GM12878 (cell line): ENCODE measurements at regions not wholly inside any gene's neighbourhood (a gene's known extent, or its start where the extent isn't known, plus 50 kb on each side); places are given as distances from the start of the nearest gene placed in this dataset.

Experiments
- ATAC-seq: fragments of 200-7000 bp; cut with Tn5 transposase; 3 replicates; pipeline ENCODE4 v1.9.1; 2020; ENCODE audit warnings: mild to moderate bottlenecking, moderate library complexity
- BruUV-seq: library from RNA; stranded (reverse); fragments of 400-500 nt; replicated peaks from 2 replicates; lab custom pipeline; 2021; lab: Mats Ljungman, UMichigan
- CTCF ChIA-PET: fragments of 300-600 bp; sonication (Branson Sonifier 250); formaldehyde crosslinking; extraction: SDS; loops from one replicate; lab custom pipeline; 2021; ENCODE audit warnings: inconsistent platforms; lab: Yijun Ruan, JAX
- POLR2A ChIA-PET: fragments of 350-600 bp; formaldehyde crosslinking; extraction: SDS; loops from one replicate; lab custom pipeline; 2021; ENCODE audit warnings: inconsistent platforms; lab: Charles Lee
- RAD21 ChIA-PET: fragments of 300-600 bp; sonication (Branson Sonifier 250); formaldehyde crosslinking; loops from one replicate; lab custom pipeline; 2023; ENCODE audit warnings: antibody characterized with exemption; ENCODE audit not compliant: unreplicated experiment; lab: Charles Lee
- SMC1A ChIA-PET: fragments of 300-600 bp; sonication (Branson Sonifier 250); formaldehyde crosslinking; loops from one replicate; lab custom pipeline; 2023; ENCODE audit not compliant: unreplicated experiment, uncharacterized antibody; lab: Charles Lee
- DNase-seq: peaks from one replicate; pipeline ENCODE4 v3.0.0-alpha.2; 2011; ENCODE audit warnings: low read depth, low spot score
- FAIRE-seq: peaks from 3 replicates; lab custom pipeline; 2011; peaks lifted over from hg19 to GRCh38; lab: Jason Lieb, UNC
- H2AFZ ChIP-seq: 2 replicates; pipeline ENCODE4 v1.6.0; 2011; ENCODE audit warnings: low read depth, low read length, control low read depth; ENCODE audit not compliant: control insufficient read depth
- H3K27ac ChIP-seq: 2 replicates; pipeline ENCODE4 v1.5.1; 2011; ENCODE audit warnings: control low read depth; ENCODE audit not compliant: control insufficient read depth, insufficient read depth
- H3K27me3 ChIP-seq, 2 experiments: replicated peaks in 1 of 2; 2 replicates each; pipeline versions ENCODE4 v1.6.0 to v1.6.1; 2011; ENCODE audit warnings: low read length in 1 of 2; ENCODE audit not compliant: control insufficient read depth in 2 of 2, insufficient read depth in 2 of 2
- H3K36me3 ChIP-seq, 2 experiments: 2 replicates each; pipeline ENCODE4 v1.5.1; 2011; ENCODE audit warnings: low read length in 1 of 2; ENCODE audit not compliant: control insufficient read depth in 2 of 2, insufficient read depth in 2 of 2
- H3K4me1 ChIP-seq: 2 replicates; pipeline ENCODE4 v1.6.1; 2011; ENCODE audit warnings: mild to moderate bottlenecking, low read length, moderate library complexity, mixed read lengths; ENCODE audit not compliant: control insufficient read depth, insufficient read depth
- H3K4me2 ChIP-seq: 2 replicates; pipeline ENCODE4 v1.6.0; 2011; ENCODE audit warnings: control low read depth; ENCODE audit not compliant: control insufficient read depth, insufficient read depth
- H3K4me3 ChIP-seq: fragments of 200-600 bp; sonication (generic); 2 replicates; pipeline ENCODE4 v1.5.1; 2016
- H3K79me2 ChIP-seq: 2 replicates; pipeline ENCODE4 v1.6.0; 2011; ENCODE audit warnings: low read length; ENCODE audit not compliant: control insufficient read depth, insufficient read depth
- H3K9ac ChIP-seq: 2 replicates; pipeline ENCODE4 v1.8.0; 2011; ENCODE audit warnings: low read length, control low read depth, mixed read lengths; ENCODE audit not compliant: control insufficient read depth, insufficient read depth
- H3K9me3 ChIP-seq: replicated peaks from 3 replicates; pipeline ENCODE4 v1.5.1; 2011; ENCODE audit warnings: mild to moderate bottlenecking, low read length; ENCODE audit not compliant: control insufficient read depth, insufficient read depth
- H4K20me1 ChIP-seq: 2 replicates; pipeline ENCODE4 v1.6.0; 2011; ENCODE audit not compliant: control insufficient read depth, insufficient read depth
- FOS ChIP-seq: IDR thresholded peaks from 3 replicates; pipeline ENCODE4 v1.6.1; 2011; ENCODE audit warnings: borderline replicate concordance; ENCODE audit not compliant: insufficient read length; ENCODE audit errors: extremely low read depth
- HDAC6 ChIP-seq: fragments of 200-600 bp; sonication (generic); IDR thresholded peaks from one replicate; pipeline ENCODE4 v1.8.0; 2017; ENCODE audit warnings: antibody characterized with exemption; ENCODE audit not compliant: unreplicated experiment
- IKZF2 ChIP-seq, 2 experiments: fragments of 450-650 bp; IDR thresholded peaks; 2 replicates each; pipeline ENCODE4 v1.6.1; 2017; ENCODE audit warnings: mild to moderate bottlenecking in 2 of 2, moderate library complexity in 2 of 2
- KDM1A ChIP-seq: fragments of 200-600 bp; sonication (generic); IDR thresholded peaks from 2 replicates; pipeline ENCODE4 v1.6.1; 2016; ENCODE audit warnings: borderline replicate concordance
- POLR2A ChIP-seq: IDR thresholded peaks from 2 replicates; pipeline ENCODE4 v1.6.1; 2011; ENCODE audit warnings: low read depth, mild to moderate bottlenecking, low read length
- POLR2AphosphoS2 ChIP-seq: IDR thresholded peaks from 2 replicates; pipeline ENCODE4 v1.6.1; 2011; ENCODE audit warnings: low read depth, mild to moderate bottlenecking, low read length, improper control_type of control experiment, moderate library complexity
- RB1 ChIP-seq: fragments of 450-650 bp; formaldehyde crosslinking; IDR thresholded peaks from 2 replicates; pipeline ENCODE4 v1.6.1; 2017; ENCODE audit warnings: mild to moderate bottlenecking, borderline replicate concordance
- RBBP5 ChIP-seq: fragments of 200-600 bp; sonication (generic); conservative IDR thresholded peaks from 2 replicates; pipeline ENCODE4 v1.6.1; 2016
- SP1 ChIP-seq: IDR thresholded peaks from one replicate; pipeline ENCODE4 v1.6.1; 2011; ENCODE audit warnings: low read depth, low read length
- YBX1 ChIP-seq: fragments of 450-650 bp; IDR thresholded peaks from 2 replicates; pipeline ENCODE4 v1.6.1; 2016; ENCODE audit warnings: antibody characterized with exemption
- WGBS: methylation state at CpG from one replicate; pipeline ENCODE4 v1.1.6; 2016; ENCODE audit warnings: low lambda C conversion rate; ENCODE audit not compliant: insufficient replicate concordance, insufficient coverage; ENCODE audit errors: missing lambda C conversion rate; 5-methylcytosine and 5-hydroxymethylcytosine counted together
- in situ Hi-C: fragments of 300-500 bp; cut with MboI; formaldehyde crosslinking; loops from 9 replicates; pipeline ENCODE4 v1.14.3; 2018; ENCODE audit warnings: mixed read lengths
- intact Hi-C: fragments of 100-400 bp; cut with micrococcal nuclease; formaldehyde crosslinking; loops from one replicate; pipeline ENCODE4 v1.14.2; 2022; ENCODE audit not compliant: unreplicated experiment
- TF ChIP-seq, protein P1 (sequence below): fragments of 150-350 bp; IDR thresholded peaks from 2 replicates; pipeline ENCODE4 v1.6.1; 2016; ENCODE audit warnings: low read depth, low read length
- TF ChIP-seq, protein P2 (sequence below): fragments of 450-650 bp; IDR thresholded peaks from 2 replicates; pipeline ENCODE4 v1.6.1; 2014; ENCODE audit warnings: mild to moderate bottlenecking
- TF ChIP-seq, protein P3 (sequence below): fragments of 450-650 bp; IDR thresholded peaks from 2 replicates; pipeline ENCODE4 v1.6.1; 2018; ENCODE audit warnings: borderline replicate concordance, mild to moderate bottlenecking; ENCODE audit not compliant: partially characterized antibody

DNA sequence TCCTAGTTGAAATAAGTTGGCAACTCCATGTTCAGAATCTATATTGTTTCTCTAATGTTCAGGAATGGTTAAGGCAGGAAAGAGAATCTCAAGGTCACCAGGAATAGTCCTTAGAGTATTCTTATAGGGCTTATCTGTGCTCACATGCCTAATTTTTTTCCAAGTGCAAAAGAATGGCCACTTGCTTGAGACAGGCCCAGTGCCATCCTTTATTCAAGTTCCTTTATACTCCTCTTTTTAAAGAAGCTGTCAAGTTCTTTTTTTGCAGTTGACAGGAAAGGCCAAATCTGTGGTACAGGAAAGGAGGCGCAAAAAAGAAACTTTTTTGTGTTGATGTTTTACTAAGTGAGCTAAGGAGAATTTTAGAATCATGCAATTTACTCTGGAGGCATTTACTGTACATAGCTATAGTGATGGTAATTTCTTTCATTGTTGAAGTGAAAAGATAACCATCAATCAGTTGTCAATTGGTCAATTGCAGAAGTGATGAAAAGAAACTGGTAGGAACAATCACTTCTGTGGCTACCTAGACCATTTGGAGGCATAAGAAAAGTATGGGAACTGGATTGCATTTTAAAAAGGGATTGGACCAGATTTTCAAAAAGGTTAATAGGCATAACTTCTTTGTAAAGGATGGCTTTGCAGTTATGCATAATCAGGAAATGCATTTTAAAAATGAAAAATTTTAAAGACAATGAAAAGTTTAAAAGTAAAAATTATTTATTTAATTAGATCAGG lies 102.5 kb upstream of the SOX2 start (continued):
- TF ChIP-seq, protein P1, sequence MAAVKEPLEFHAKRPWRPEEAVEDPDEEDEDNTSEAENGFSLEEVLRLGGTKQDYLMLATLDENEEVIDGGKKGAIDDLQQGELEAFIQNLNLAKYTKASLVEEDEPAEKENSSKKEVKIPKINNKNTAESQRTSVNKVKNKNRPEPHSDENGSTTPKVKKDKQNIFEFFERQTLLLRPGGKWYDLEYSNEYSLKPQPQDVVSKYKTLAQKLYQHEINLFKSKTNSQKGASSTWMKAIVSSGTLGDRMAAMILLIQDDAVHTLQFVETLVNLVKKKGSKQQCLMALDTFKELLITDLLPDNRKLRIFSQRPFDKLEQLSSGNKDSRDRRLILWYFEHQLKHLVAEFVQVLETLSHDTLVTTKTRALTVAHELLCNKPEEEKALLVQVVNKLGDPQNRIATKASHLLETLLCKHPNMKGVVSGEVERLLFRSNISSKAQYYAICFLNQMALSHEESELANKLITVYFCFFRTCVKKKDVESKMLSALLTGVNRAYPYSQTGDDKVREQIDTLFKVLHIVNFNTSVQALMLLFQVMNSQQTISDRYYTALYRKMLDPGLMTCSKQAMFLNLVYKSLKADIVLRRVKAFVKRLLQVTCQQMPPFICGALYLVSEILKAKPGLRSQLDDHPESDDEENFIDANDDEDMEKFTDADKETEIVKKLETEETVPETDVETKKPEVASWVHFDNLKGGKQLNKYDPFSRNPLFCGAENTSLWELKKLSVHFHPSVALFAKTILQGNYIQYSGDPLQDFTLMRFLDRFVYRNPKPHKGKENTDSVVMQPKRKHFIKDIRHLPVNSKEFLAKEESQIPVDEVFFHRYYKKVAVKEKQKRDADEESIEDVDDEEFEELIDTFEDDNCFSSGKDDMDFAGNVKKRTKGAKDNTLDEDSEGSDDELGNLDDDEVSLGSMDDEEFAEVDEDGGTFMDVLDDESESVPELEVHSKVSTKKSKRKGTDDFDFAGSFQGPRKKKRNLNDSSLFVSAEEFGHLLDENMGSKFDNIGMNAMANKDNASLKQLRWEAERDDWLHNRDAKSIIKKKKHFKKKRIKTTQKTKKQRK: no peak
- TF ChIP-seq HDAC6 (no peak), FOS (no peak), IKZF2 (IDR thresholded peaks at IDR 0.05) (no peak), POLR2AphosphoS2 (no peak)
- TF ChIP-seq, protein P2, sequence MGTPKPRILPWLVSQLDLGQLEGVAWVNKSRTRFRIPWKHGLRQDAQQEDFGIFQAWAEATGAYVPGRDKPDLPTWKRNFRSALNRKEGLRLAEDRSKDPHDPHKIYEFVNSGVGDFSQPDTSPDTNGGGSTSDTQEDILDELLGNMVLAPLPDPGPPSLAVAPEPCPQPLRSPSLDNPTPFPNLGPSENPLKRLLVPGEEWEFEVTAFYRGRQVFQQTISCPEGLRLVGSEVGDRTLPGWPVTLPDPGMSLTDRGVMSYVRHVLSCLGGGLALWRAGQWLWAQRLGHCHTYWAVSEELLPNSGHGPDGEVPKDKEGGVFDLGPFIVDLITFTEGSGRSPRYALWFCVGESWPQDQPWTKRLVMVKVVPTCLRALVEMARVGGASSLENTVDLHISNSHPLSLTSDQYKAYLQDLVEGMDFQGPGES: no peak

DNA sequence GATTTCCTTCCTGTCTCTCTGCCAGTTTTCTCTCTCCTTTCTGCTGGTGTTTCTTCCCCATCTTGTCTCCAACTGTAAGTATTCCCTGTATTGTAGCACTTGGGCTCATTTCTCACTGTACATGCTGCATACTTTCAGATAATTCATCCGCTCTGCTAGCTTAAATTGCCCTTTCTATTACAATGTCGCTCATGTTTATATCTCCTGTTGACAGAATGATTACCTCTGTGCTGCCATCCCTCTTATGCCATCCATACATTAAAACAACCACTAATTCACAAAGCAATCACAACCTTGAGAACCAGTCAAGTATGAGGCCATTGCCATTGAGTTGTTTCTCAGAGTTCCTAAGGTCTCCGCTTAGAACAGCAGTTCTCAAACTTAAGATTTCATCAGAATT lies 107.5 kb upstream of the SOX2 start:
- WGBS: 35% methylated on average over 3 of the region's 3 CpGs

More for the DNA sequence above, 107.5 kb upstream of the SOX2 start:
- ChIA-PET CTCF (no interaction called here), SMC1A (no interaction called here), POLR2A (no interaction called here), RAD21 (no interaction called here)
- intact Hi-C loops: no loop called here
- H3K79me2 ChIP-seq: no peaks in the 10 kb centered on the region
- H3K27me3 ChIP-seq: no peaks in the 10 kb centered on the region
- no peak for ATAC-seq
- no peaks in the 10 kb centered on the region for H3K9me3 ChIP-seq
- H3K36me3 ChIP-seq: no peaks in the 10 kb centered on the region
- H3K4me3 ChIP-seq: no peak overlapping the region
- FAIRE-seq: no peak
- H4K20me1 ChIP-seq: no peaks in the 10 kb centered on the region
- H2AFZ ChIP-seq: no peak overlapping the region
- H3K27ac ChIP-seq: no peak overlapping the region
- no TSS peak for BruUV-seq
- in situ Hi-C loops: no loop called here
- no peak overlapping the region for H3K9ac ChIP-seq
- TF ChIP-seq RB1 (no peak), SP1 (no peak), KDM1A (no peak), POLR2A (no peak), RBBP5 (no peak), YBX1 (no peak)
- TF ChIP-seq, protein P3, sequence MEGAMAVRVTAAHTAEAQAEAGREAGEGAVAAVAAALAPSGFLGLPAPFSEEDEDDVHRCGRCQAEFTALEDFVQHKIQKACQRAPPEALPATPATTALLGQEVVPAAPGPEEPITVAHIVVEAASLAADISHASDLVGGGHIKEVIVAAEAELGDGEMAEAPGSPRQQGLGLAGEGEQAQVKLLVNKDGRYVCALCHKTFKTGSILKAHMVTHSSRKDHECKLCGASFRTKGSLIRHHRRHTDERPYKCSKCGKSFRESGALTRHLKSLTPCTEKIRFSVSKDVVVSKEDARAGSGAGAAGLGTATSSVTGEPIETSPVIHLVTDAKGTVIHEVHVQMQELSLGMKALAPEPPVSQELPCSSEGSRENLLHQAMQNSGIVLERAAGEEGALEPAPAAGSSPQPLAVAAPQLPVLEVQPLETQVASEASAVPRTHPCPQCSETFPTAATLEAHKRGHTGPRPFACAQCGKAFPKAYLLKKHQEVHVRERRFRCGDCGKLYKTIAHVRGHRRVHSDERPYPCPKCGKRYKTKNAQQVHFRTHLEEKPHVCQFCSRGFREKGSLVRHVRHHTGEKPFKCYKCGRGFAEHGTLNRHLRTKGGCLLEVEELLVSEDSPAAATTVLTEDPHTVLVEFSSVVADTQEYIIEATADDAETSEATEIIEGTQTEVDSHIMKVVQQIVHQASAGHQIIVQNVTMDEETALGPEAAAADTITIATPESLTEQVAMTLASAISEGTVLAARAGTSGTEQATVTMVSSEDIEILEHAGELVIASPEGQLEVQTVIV: no peak
- H3K4me2 ChIP-seq: no peak overlapping the region
- DNase-seq: no peak
- H3K4me1 ChIP-seq: no peaks in the 10 kb centered on the region
